ENCODE measurements at regions not wholly inside any gene's neighbourhood (a gene's known extent, or its start where the extent isn't known, plus 50 kb on each side); places are given as distances from the start of the nearest gene placed in this dataset.
"Not testable (repeated sequence)": the region's sequence is repeated elsewhere in the genome, so short reads cannot be mapped to it uniquely, and the experiment has no call there.

- H3K36me3 Mint-ChIP-seq (ENCODE audit: insufficient read depth, unreplicated experiment) = no peaks in the 10 kb centered on the region
- no TSS peak for BruUV-seq (replicated peaks)
- ChIA-PET CTCF (interaction anchor here (0.5 to 1.7 kb wide), 4 partner anchors 13 to 1834 kb away, joined by 3 to 10 read pairs (median 4); no protein-coding TSS in a partner anchor), POLR2A (no interaction called here)
- H3K27me3 Mint-ChIP-seq (ENCODE audit: insufficient read depth, unreplicated experiment) = peaks cover 8% of the 10 kb centered on the region
- intact Hi-C loops (cut with micrococcal nuclease) = no loop called here
- H3K4me1 Mint-ChIP-seq (ENCODE audit: insufficient read depth, unreplicated experiment) = peaks cover 6% of the 10 kb centered on the region
- no peak overlapping the region for H3K27ac Mint-ChIP-seq (ENCODE audit: low read depth, unreplicated experiment)
- H3K9me3 Mint-ChIP-seq (ENCODE audit: unreplicated experiment) = peaks cover 24% of the 10 kb centered on the region
- TF ChIP-seq CTCF (IDR thresholded peaks at IDR 0.05; ENCODE audit: unreplicated experiment) = no peak
- no peak overlapping the region for H3K4me3 Mint-ChIP-seq (ENCODE audit: unreplicated experiment)
- no peak for DNase-seq (ENCODE audit: unreplicated experiment)
Measured at GRCh38 chr10:61257956-61258496, 195.2 kb downstream of the TMEM26 start.

GRCh38 chr10:61257136-61257535, 196.0 kb downstream of the TMEM26 start:
- CTCF ChIA-PET = interaction anchor here (0.8 to 1.7 kb wide), 3 partner anchors 14 to 116 kb away, joined by 3 to 10 read pairs (median 6); no protein-coding TSS in a partner anchor
- Mint-ChIP-seq H3K27ac (ENCODE audit: low read depth, unreplicated experiment) (no peak overlapping the region), H3K4me1 (ENCODE audit: insufficient read depth, unreplicated experiment) (no peaks in the 10 kb centered on the region), H3K4me3 (ENCODE audit: unreplicated experiment) (no peak overlapping the region), H3K36me3 (ENCODE audit: insufficient read depth, unreplicated experiment) (no peaks in the 10 kb centered on the region), H3K27me3 (ENCODE audit: insufficient read depth, unreplicated experiment) (peaks cover 8% of the 10 kb centered on the region), H3K9me3 (ENCODE audit: unreplicated experiment) (peaks cover 24% of the 10 kb centered on the region)
- BruUV-seq (replicated peaks) = no TSS peak
- intact Hi-C loops (cut with micrococcal nuclease) = no loop called here
- no peak for DNase-seq (ENCODE audit: unreplicated experiment)
- POLR2A ChIA-PET = interaction anchor here (0.6 kb wide), 1 partner anchor 371 kb away, joined by 3 read pairs; no protein-coding TSS in a partner anchor
- TF ChIP-seq CTCF (IDR thresholded peaks at IDR 0.05; ENCODE audit: unreplicated experiment) = no peak

- POLR2A ChIA-PET = interaction anchor here (0.7 kb wide), 1 partner anchor 924 kb away, joined by 3 read pairs; no protein-coding TSS in a partner anchor
- peaks cover 25% of the 10 kb centered on the region for H3K27me3 Mint-ChIP-seq (ENCODE audit: insufficient read depth, unreplicated experiment)
- CTCF ChIA-PET; H3K36me3 Mint-ChIP-seq (ENCODE audit: insufficient read depth, unreplicated experiment); H3K4me3 Mint-ChIP-seq (ENCODE audit: unreplicated experiment); DNase-seq (ENCODE audit: unreplicated experiment); BruUV-seq (replicated peaks); H3K27ac Mint-ChIP-seq (ENCODE audit: low read depth, unreplicated experiment); intact Hi-C loops (cut with micrococcal nuclease); H3K4me1 Mint-ChIP-seq (ENCODE audit: insufficient read depth, unreplicated experiment): not testable (repeated sequence)
- peaks cover 24% of the 10 kb centered on the region for H3K9me3 Mint-ChIP-seq (ENCODE audit: unreplicated experiment)
Measured at GRCh38 chr10:61252326-61252725, 200.9 kb downstream of the TMEM26 start.

GRCh38 chr10:61251089-61251488, 202.1 kb downstream of the TMEM26 start:
- Mint-ChIP-seq H3K36me3 (ENCODE audit: insufficient read depth, unreplicated experiment) (peaks cover 6% of the 10 kb centered on the region), H3K9me3 (ENCODE audit: unreplicated experiment) (peaks cover 24% of the 10 kb centered on the region), H3K4me1 (ENCODE audit: insufficient read depth, unreplicated experiment) (no peaks in the 10 kb centered on the region), H3K27me3 (ENCODE audit: insufficient read depth, unreplicated experiment) (peaks cover 27% of the 10 kb centered on the region), H3K4me3 (ENCODE audit: unreplicated experiment) (no peak overlapping the region), H3K27ac (ENCODE audit: low read depth, unreplicated experiment) (no peak overlapping the region)
- TF ChIP-seq CTCF (IDR thresholded peaks at IDR 0.05; ENCODE audit: unreplicated experiment) = no peak
- intact Hi-C loops (cut with micrococcal nuclease) = no loop called here
- ChIA-PET CTCF (no interaction called here), POLR2A (no interaction called here)
- no TSS peak for BruUV-seq (replicated peaks)
- DNase-seq (ENCODE audit: unreplicated experiment) = no peak
